ENCODE measurements at regions not wholly inside any gene's neighbourhood (a gene's known extent, or its start where the extent isn't known, plus 50 kb on each side); places are given as distances from the start of the nearest gene placed in this dataset.

DNA sequence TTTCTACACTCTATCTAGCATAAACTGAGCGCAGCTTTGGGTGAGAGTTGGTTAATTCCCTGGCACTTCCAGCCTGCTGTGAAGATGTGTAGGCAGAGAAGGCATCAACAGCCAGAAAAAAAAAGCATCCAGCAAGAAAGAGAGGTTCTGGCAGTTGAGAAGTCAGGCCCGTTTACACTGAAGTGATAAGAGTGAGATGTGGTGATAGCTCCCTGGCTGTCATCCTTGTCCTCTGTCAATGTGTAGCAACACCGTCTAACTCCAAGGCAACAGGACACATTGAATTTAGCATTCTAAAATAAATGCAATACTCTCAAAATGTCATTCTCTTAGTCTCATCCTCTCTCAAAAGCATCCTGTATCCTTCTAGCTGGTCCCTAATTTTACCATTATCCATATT lies 193.6 kb upstream of the BTBD3 start:
- Histone ChIP-seq H3K27ac (ENCODE audit: low read length) (no peak overlapping the region), H3K27me3 (replicated peaks; ENCODE audit: insufficient read depth, low read length) (no peaks in the 10 kb centered on the region), H3K4me2 (ENCODE audit: low read depth, low read length) (no peak overlapping the region), H3K79me2 (ENCODE audit: low read length) (no peaks in the 10 kb centered on the region), H3K4me3 (ENCODE audit: low read length) (no peak overlapping the region), H3K9me3 (replicated peaks; ENCODE audit: insufficient read depth, low read length) (no peaks in the 10 kb centered on the region), H4K20me1 (ENCODE audit: insufficient read depth, low read length) (no peaks in the 10 kb centered on the region), H2AFZ (ENCODE audit: low read length) (no peak overlapping the region), H3K9ac (ENCODE audit: low read length) (no peak overlapping the region), H3K9me2 (replicated peaks; ENCODE audit: insufficient read depth, low read length) (no peaks in the 10 kb centered on the region), H3K36me3 (replicated peaks; ENCODE audit: insufficient read depth, low read length) (no peaks in the 10 kb centered on the region), H3F3A (ENCODE audit: insufficient read depth, low read length) (no peaks in the 10 kb centered on the region), H3K4me1 (ENCODE audit: low read length) (no peaks in the 10 kb centered on the region)
- no peak for DNase-seq
- TF ChIP-seq, protein P1, sequence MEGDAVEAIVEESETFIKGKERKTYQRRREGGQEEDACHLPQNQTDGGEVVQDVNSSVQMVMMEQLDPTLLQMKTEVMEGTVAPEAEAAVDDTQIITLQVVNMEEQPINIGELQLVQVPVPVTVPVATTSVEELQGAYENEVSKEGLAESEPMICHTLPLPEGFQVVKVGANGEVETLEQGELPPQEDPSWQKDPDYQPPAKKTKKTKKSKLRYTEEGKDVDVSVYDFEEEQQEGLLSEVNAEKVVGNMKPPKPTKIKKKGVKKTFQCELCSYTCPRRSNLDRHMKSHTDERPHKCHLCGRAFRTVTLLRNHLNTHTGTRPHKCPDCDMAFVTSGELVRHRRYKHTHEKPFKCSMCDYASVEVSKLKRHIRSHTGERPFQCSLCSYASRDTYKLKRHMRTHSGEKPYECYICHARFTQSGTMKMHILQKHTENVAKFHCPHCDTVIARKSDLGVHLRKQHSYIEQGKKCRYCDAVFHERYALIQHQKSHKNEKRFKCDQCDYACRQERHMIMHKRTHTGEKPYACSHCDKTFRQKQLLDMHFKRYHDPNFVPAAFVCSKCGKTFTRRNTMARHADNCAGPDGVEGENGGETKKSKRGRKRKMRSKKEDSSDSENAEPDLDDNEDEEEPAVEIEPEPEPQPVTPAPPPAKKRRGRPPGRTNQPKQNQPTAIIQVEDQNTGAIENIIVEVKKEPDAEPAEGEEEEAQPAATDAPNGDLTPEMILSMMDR (IDR thresholded peaks at IDR 0.05; ENCODE audit: low read length): no peak
- TF ChIP-seq EZH2 (optimal IDR thresholded peaks at IDR 0.05; ENCODE audit: low read depth, low read length) (no peak), EZH2phosphoT487 (IDR thresholded peaks at IDR 0.05; ENCODE audit: low read length) (no peak)

DNA sequence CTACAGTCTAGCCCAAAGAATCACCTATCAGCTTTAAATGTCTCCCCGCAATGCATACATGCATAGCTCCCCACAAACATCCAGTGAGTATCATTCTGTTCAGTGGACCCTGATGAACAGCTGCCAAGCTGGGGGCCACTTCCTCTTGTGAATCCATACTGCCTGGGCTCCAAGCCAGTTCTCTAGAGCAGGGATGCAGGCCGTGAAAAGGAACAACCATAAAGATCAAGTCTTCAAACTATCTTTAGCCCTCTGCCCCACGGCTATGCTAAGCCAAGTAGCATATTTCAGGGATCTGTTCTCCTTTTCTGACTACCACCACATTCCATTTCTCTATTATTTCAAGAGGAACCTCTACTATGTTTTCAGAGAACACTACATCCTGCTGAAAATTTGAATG lies 191.7 kb upstream of the BTBD3 start:
- no peaks in the 10 kb centered on the region for H3K9me3 ChIP-seq (replicated peaks; ENCODE audit: insufficient read depth, low read length)
- H4K20me1 ChIP-seq (ENCODE audit: insufficient read depth, low read length): no peaks in the 10 kb centered on the region
- H3K79me2 ChIP-seq (ENCODE audit: low read length): no peaks in the 10 kb centered on the region
- no peak overlapping the region for H3K4me2 ChIP-seq (ENCODE audit: low read depth, low read length)
- H3F3A ChIP-seq (ENCODE audit: insufficient read depth, low read length): no peaks in the 10 kb centered on the region
- no peaks in the 10 kb centered on the region for H3K27me3 ChIP-seq (replicated peaks; ENCODE audit: insufficient read depth, low read length)
- H3K9ac ChIP-seq (ENCODE audit: low read length): no peak overlapping the region
- H2AFZ ChIP-seq (ENCODE audit: low read length): no peak overlapping the region
- H3K4me3 ChIP-seq (ENCODE audit: low read length): no peak overlapping the region
- no peaks in the 10 kb centered on the region for H3K36me3 ChIP-seq (replicated peaks; ENCODE audit: insufficient read depth, low read length)
- H3K27ac ChIP-seq (ENCODE audit: low read length): no peak overlapping the region
- no peaks in the 10 kb centered on the region for H3K4me1 ChIP-seq (ENCODE audit: low read length)
- no peak for DNase-seq
- TF ChIP-seq EZH2phosphoT487 (IDR thresholded peaks at IDR 0.05; ENCODE audit: low read length): no peak
- TF ChIP-seq EZH2 (optimal IDR thresholded peaks at IDR 0.05; ENCODE audit: low read depth, low read length): no peak
- TF ChIP-seq, protein P1 (IDR thresholded peaks at IDR 0.05; ENCODE audit: low read length): no peak
- H3K9me2 ChIP-seq (replicated peaks; ENCODE audit: insufficient read depth, low read length): no peaks in the 10 kb centered on the region

DNA sequence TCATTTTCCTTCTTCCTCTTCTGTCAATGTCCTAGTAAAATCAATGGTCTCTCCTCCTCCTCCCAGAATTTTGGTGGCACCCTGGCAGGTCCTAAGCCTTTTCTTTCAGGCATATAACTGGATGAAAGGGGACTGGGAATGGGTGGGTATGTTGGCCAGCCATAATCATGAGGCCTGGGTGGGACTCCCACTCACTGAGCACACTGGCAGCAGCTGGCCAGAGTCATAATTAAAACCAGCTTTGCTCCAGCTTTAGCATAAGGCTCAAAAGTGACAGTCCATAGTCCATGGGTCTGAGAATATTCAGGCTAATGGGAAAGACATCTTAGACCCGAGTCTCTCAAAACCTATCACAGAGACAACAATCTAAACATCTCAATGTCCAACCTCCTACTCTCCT lies 190.0 kb upstream of the BTBD3 start:
- Histone ChIP-seq H3K27me3 (replicated peaks; ENCODE audit: insufficient read depth, low read length) (no peaks in the 10 kb centered on the region), H4K20me1 (ENCODE audit: insufficient read depth, low read length) (no peaks in the 10 kb centered on the region), H3F3A (ENCODE audit: insufficient read depth, low read length) (no peaks in the 10 kb centered on the region), H3K9me3 (replicated peaks; ENCODE audit: insufficient read depth, low read length) (no peaks in the 10 kb centered on the region), H3K27ac (ENCODE audit: low read length) (no peak overlapping the region), H3K4me2 (ENCODE audit: low read depth, low read length) (no peak overlapping the region), H3K79me2 (ENCODE audit: low read length) (no peaks in the 10 kb centered on the region), H3K9me2 (replicated peaks; ENCODE audit: insufficient read depth, low read length) (no peaks in the 10 kb centered on the region), H2AFZ (ENCODE audit: low read length) (no peak overlapping the region), H3K4me1 (ENCODE audit: low read length) (no peaks in the 10 kb centered on the region), H3K9ac (ENCODE audit: low read length) (no peak overlapping the region), H3K36me3 (replicated peaks; ENCODE audit: insufficient read depth, low read length) (no peaks in the 10 kb centered on the region), H3K4me3 (ENCODE audit: low read length) (no peak overlapping the region)
- no peak for DNase-seq
- TF ChIP-seq, protein P1 (IDR thresholded peaks at IDR 0.05; ENCODE audit: low read length): no peak
- TF ChIP-seq EZH2 (optimal IDR thresholded peaks at IDR 0.05; ENCODE audit: low read depth, low read length) (no peak), EZH2phosphoT487 (IDR thresholded peaks at IDR 0.05; ENCODE audit: low read length) (no peak)
